Dermis blood vessel endothelial cell (primary cell): ENCODE measurements at regions not wholly inside any gene's neighbourhood (a gene's known extent, or its start where the extent isn't known, plus 50 kb on each side); places are given as distances from the start of the nearest gene placed in this dataset.
"Not testable (repeated sequence)": the region's sequence is repeated elsewhere in the genome, so short reads cannot be mapped to it uniquely, and the experiment has no call there.

Experiments
- DNase-seq: peaks from one replicate; pipeline ENCODE4 v3.0.0; 2010

GRCh38 chr4:23070848-23071570 lies 378.3 kb downstream of the GBA3 start:
- DNase-seq: no peak

- DNase-seq: no peak
Measured at GRCh38 chr4:23068756-23069155, 376.0 kb downstream of the GBA3 start.

GRCh38 chr4:23068287-23068686 lies 375.6 kb downstream of the GBA3 start:
- no peak for DNase-seq

GRCh38 chr4:23062188-23062587 lies 369.5 kb downstream of the GBA3 start:
- DNase-seq: no peak

GRCh38 chr4:23061431-23061830 lies 368.7 kb downstream of the GBA3 start:
- DNase-seq: no peak

- DNase-seq: no peak
Measured at GRCh38 chr4:23060776-23061175, 368.0 kb downstream of the GBA3 start.

GRCh38 chr4:23058165-23058776 lies 365.5 kb downstream of the GBA3 start:
- DNase-seq: no peak

GRCh38 chr4:23041501-23041900 lies 348.8 kb downstream of the GBA3 start:
- no peak for DNase-seq

GRCh38 chr4:23040539-23040938 lies 347.8 kb downstream of the GBA3 start:
- no peak for DNase-seq

- no peak for DNase-seq
Measured at GRCh38 chr4:23039818-23040217, 347.1 kb downstream of the GBA3 start.

- no peak for DNase-seq
Measured at GRCh38 chr4:23038626-23039491, 346.1 kb downstream of the GBA3 start.

- no peak for DNase-seq
Measured at GRCh38 chr4:23036921-23037495, 344.3 kb downstream of the GBA3 start.

GRCh38 chr4:23036503-23036902 lies 343.8 kb downstream of the GBA3 start:
- no peak for DNase-seq

- no peak for DNase-seq
Measured at GRCh38 chr4:23035521-23036056, 342.9 kb downstream of the GBA3 start.

- DNase-seq: no peak
Measured at GRCh38 chr4:23034731-23035130, 342.0 kb downstream of the GBA3 start.

GRCh38 chr4:23033796-23034195 lies 341.1 kb downstream of the GBA3 start:
- no peak for DNase-seq

- DNase-seq: no peak
Measured at GRCh38 chr4:23028875-23029274, 336.1 kb downstream of the GBA3 start.

- no peak for DNase-seq
Measured at GRCh38 chr4:23023666-23024065, 330.9 kb downstream of the GBA3 start.

- DNase-seq: no peak
Measured at GRCh38 chr4:23023121-23023520, 330.4 kb downstream of the GBA3 start.

GRCh38 chr4:23022032-23022431 lies 329.3 kb downstream of the GBA3 start:
- no peak for DNase-seq

- DNase-seq: no peak
Measured at GRCh38 chr4:23021040-23021439, 328.3 kb downstream of the GBA3 start.

GRCh38 chr4:23020399-23020798 lies 327.7 kb downstream of the GBA3 start:
- not testable (repeated sequence) for DNase-seq

GRCh38 chr4:23016981-23017380 lies 324.2 kb downstream of the GBA3 start:
- no peak for DNase-seq
